Mucosa of stomach (tissue), 1 donor: ENCODE measurements at regions not wholly inside any gene's neighbourhood (a gene's known extent, or its start where the extent isn't known, plus 50 kb on each side); places are given as distances from the start of the nearest gene placed in this dataset.

Source experiments
- H3K27me3 ChIP-seq: one replicate; pipeline ENCODE4 v1.7.0; 2013; ENCODE audit warnings: mild to moderate bottlenecking, low read length; ENCODE audit not compliant: control insufficient read depth, insufficient read depth
- H3K36me3 ChIP-seq: one replicate; pipeline ENCODE4 v1.7.0; 2013; ENCODE audit warnings: low read length; ENCODE audit not compliant: control insufficient read depth, insufficient read depth
- H3K4me1 ChIP-seq: one replicate; pipeline ENCODE4 v1.7.0; 2013; ENCODE audit warnings: mild to moderate bottlenecking, low read length; ENCODE audit not compliant: control insufficient read depth, insufficient read depth
- H3K4me3 ChIP-seq: one replicate; pipeline ENCODE4 v1.7.0; 2013; ENCODE audit warnings: low read length
- H3K9ac ChIP-seq: one replicate; pipeline ENCODE4 v1.7.0; 2013; ENCODE audit warnings: mild to moderate bottlenecking, low read length, moderate library complexity
- H3K9me3 ChIP-seq: one replicate; pipeline ENCODE4 v1.7.0; 2013; ENCODE audit warnings: mild to moderate bottlenecking, low read length, moderate library complexity; ENCODE audit not compliant: control insufficient read depth
- donor health status: Pancreatic carcinoma.

DNA sequence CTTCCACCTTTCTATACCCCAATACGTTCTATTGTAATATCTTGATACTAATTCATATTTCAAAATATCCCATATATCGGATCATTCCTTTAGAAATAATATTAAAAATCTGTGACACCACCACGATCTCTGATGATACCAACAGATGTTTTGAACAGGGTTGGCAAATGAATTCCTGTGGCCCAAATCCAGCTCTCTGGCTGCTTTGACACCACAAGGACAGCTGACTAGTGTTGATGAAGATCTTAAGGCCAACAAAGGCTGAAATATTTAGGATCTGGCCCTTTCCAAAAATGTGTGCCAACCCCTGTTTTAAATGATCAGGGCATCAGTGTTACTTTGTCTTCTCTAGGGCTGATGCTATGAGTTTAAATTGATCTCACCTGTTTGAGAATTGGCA lies 380.7 kb upstream of the PFKP start:
- H3K9ac ChIP-seq: no peak overlapping the region
- H3K4me3 ChIP-seq: no peak overlapping the region
- no peaks in the 10 kb centered on the region for H3K4me1 ChIP-seq
- H3K27me3 ChIP-seq: no peaks in the 10 kb centered on the region
- H3K36me3 ChIP-seq: no peaks in the 10 kb centered on the region
- no peaks in the 10 kb centered on the region for H3K9me3 ChIP-seq

DNA sequence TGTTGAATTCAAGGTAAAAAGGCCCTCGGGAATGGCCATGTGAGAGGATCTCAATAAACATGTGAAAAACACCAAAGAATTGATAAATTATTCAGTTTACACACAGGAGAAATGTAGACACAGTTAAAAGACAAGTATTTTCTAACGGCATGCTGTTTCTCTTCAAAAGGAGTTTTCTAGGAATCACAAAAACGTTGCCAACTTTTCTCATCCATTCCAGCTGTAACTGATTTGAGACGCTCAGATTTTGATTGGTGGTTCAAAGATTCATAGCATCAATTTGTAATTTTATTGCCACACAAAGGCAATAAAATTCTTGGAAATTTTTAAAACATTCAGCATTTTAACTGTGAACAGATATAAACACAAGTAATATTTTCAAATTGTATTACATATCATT lies 384.9 kb upstream of the PFKP start:
- Histone ChIP-seq H3K9ac (no peak overlapping the region), H3K4me3 (no peak overlapping the region), H3K36me3 (no peaks in the 10 kb centered on the region), H3K9me3 (no peaks in the 10 kb centered on the region), H3K27me3 (no peaks in the 10 kb centered on the region), H3K4me1 (no peaks in the 10 kb centered on the region)

DNA sequence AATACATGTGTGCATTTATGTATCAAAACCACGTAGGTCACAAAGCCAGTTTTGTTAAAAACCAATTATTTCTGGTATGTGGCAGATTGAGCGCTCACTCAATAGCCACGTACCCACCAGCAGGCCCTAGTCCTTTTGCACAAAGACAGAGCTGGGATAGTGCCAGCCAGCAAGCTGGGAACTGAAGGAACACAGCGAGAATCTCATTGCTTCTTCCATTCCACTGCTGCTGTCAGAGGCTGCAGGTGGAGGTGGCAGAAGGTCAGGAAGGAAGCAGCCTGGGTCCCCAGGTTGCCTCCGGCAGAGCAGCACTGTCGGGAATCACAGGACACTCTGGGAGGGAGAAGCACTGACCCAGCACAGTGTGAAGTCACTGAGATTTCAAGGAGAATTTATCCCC lies 385.5 kb upstream of the PFKP start:
- Histone ChIP-seq H3K9me3 (no peaks in the 10 kb centered on the region), H3K27me3 (no peaks in the 10 kb centered on the region), H3K4me3 (no peak overlapping the region), H3K4me1 (no peaks in the 10 kb centered on the region), H3K9ac (no peak overlapping the region), H3K36me3 (no peaks in the 10 kb centered on the region)

DNA sequence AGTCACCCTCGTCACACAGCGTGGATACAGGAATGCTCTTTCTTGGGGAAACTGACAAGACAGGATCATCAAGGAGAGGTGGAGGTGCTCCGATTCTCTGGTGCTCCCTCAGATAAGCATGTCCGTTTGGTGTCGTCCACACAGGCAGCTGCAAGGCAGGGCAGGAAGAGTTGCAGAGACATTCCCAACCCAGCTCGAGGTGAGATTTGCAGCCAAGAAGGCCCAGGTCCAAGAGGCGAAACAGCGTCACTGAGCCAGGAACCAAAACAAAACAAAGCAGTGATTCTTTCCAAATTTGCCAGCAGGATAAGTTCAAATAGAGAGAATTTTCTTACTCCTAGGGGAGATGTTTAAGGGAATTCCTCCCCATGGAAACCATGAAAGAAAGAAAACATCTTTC lies 386.5 kb upstream of the PFKP start:
- Histone ChIP-seq H3K4me3 (no peak overlapping the region), H3K9ac (no peak overlapping the region), H3K9me3 (no peaks in the 10 kb centered on the region), H3K36me3 (no peaks in the 10 kb centered on the region), H3K4me1 (no peaks in the 10 kb centered on the region), H3K27me3 (no peaks in the 10 kb centered on the region)

DNA sequence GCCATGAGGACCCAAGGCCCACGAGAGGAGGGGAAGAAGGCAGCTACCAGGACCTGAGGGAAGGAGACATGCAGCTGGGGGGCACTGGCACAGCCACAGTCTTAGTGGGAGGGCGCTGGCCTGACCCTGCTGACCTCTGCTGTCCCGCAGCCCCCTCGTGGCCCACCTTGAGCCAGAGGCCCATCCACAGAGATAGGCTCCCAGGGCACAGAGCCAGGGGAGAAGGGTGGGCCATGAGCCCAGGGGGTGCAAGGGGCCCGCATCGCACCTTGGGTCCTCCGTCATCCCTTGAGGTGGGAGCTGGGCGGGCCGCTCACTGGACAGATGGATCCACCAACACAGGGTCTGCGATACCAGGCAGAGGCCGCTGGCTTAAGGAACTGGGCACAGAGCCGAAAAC lies 387.7 kb upstream of the PFKP start:
- Histone ChIP-seq H3K9me3 (no peaks in the 10 kb centered on the region), H3K27me3 (no peaks in the 10 kb centered on the region), H3K9ac (no peak overlapping the region), H3K4me1 (no peaks in the 10 kb centered on the region), H3K36me3 (no peaks in the 10 kb centered on the region), H3K4me3 (no peak overlapping the region)

DNA sequence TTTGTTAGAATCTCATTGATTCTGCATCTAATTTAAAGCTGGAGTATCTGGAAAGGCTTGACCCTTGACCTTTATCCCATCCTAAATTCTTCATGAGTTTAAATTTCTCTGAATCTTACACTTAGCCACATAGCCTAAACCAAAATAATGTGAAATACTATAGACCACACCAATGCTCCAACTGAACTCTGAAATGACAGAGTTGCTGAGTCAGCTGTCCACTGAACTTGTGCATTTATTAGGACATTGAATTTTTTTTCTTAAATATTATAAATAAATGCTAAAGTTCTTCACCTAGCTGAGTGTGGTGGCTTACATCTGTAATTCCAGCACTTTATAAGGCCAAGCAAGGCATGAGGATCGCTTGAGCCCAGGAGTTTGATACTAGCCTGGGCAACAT lies 390.9 kb upstream of the PFKP start:
- Histone ChIP-seq H3K9ac (no peak overlapping the region), H3K9me3 (no peaks in the 10 kb centered on the region)

DNA sequence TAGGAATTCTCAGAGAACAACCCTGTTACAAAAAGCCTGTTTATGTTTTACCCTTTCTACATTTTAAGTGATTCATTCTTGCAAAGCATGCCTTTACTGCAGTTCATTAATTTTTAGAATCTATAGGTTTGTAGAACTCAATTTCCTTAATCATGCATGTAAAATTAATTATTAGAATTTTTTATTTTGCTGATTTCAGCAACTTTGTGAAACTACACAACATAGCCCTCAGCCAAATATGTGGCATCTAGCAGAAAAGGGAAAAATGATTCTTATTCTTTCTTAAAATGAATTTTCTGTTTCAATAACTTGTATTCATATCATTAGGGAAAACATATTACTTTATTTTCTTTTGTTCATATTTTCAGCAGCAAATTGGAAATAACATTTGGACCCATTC lies 392.9 kb upstream of the PFKP start:
- Histone ChIP-seq H3K9ac (no peak overlapping the region), H3K4me3 (no peak overlapping the region)

More for the DNA sequence above, 390.9 kb upstream of the PFKP start:
- no peaks in the 10 kb centered on the region for H3K4me1 ChIP-seq
- no peaks in the 10 kb centered on the region for H3K27me3 ChIP-seq
- H3K36me3 ChIP-seq: no peaks in the 10 kb centered on the region
- no peak overlapping the region for H3K4me3 ChIP-seq

DNA sequence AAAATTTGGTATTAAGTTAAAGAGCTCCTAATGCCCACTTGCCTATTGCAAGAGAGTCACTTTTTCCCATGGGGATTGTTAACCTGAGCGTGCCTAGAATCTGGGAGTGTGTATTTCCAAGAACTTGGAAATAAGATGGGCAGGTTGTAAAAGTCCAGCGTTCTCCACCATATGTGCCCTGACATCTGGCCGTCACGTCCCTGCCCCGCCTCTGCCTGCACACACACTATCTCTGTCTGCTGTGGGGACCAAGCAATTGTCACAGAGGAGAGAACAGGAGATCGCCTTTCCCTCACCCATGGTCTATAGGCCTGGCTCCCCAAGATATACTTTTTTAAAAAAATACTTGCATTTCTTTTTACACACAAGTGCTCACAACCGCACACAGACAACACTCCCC lies 396.5 kb upstream of the PFKP start:
- Histone ChIP-seq H3K36me3 (no peaks in the 10 kb centered on the region), H3K27me3 (no peaks in the 10 kb centered on the region), H3K9ac (no peak overlapping the region), H3K4me3 (no peak overlapping the region), H3K4me1 (no peaks in the 10 kb centered on the region), H3K9me3 (no peaks in the 10 kb centered on the region)

More for the DNA sequence above, 392.9 kb upstream of the PFKP start:
- Histone ChIP-seq H3K36me3 (no peaks in the 10 kb centered on the region), H3K4me1 (no peaks in the 10 kb centered on the region), H3K9me3 (no peaks in the 10 kb centered on the region), H3K27me3 (no peaks in the 10 kb centered on the region)

DNA sequence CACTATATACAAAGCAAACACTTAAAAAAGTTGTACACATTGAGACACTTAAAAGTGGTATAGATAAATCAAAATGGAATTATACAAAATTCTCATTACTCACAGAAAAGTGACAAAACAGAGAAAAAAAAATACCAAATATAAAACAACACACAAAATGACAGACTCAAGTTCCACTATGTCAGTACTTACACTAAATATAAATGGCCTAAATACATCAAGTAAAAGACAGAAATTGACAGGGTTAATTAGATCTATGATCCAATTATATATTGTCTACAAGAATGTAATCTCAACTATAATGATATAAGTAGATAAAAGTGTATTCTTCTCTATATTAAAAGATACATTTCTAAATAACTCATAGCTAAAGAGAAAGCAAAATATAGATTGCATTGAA lies 401.6 kb upstream of the PFKP start:
- Histone ChIP-seq H3K36me3 (no peaks in the 10 kb centered on the region), H3K9ac (no peak overlapping the region), H3K4me3 (no peak overlapping the region), H3K4me1 (no peaks in the 10 kb centered on the region), H3K9me3 (no peaks in the 10 kb centered on the region), H3K27me3 (no peaks in the 10 kb centered on the region)

DNA sequence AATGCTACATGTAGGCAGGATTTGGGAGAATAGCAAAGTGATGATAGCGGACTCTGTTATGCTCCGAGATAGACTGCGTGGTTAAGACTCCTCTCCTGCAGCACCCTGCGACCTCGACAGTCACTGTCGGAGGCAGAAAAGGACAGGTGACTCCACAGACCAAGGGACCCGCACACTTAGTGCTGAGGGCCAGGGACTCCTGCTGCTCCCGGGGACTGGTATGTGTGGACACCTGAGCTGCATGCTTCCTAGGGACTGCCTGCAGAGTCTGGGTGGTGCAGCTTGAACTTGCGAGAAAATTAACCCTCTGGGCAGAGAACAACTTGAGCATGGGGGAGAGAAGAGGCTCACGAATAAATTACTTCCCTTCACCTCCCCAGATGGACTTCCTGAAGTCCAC lies 407.1 kb upstream of the PFKP start:
- Histone ChIP-seq H3K9ac (no peak overlapping the region), H3K9me3 (no peaks in the 10 kb centered on the region), H3K4me3 (no peak overlapping the region), H3K27me3 (no peaks in the 10 kb centered on the region), H3K4me1 (no peaks in the 10 kb centered on the region), H3K36me3 (no peaks in the 10 kb centered on the region)

DNA sequence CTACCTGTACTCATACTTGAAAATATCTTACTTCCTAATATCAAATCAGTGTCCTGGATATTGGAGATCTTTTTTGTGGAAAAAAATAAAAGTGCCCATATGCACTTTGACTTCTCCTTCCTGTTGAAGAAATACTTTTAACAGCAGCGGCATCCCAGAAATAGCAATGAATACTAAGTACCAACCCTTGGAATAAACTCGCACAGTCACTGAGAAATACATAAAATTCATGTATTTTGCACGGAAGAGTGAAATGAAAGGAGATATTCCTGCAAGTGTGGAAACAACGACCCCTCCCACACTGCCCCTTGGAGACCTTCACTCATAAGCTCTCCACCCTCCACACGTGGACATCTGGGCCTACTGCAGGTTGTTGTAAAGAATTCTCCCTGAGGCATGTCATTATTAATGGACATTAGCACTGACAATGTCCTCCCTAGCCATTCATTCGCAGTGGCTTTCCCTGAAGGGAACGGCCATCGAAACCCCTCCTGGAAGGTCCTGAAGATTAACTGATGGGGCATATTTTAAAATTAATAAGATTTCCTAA lies 407.6 kb upstream of the PFKP start:
- no peak overlapping the region for H3K4me3 ChIP-seq
- H3K4me1 ChIP-seq: no peaks in the 10 kb centered on the region
- no peaks in the 10 kb centered on the region for H3K27me3 ChIP-seq
- H3K9ac ChIP-seq: no peak overlapping the region
- no peaks in the 10 kb centered on the region for H3K36me3 ChIP-seq
- H3K9me3 ChIP-seq: no peaks in the 10 kb centered on the region

DNA sequence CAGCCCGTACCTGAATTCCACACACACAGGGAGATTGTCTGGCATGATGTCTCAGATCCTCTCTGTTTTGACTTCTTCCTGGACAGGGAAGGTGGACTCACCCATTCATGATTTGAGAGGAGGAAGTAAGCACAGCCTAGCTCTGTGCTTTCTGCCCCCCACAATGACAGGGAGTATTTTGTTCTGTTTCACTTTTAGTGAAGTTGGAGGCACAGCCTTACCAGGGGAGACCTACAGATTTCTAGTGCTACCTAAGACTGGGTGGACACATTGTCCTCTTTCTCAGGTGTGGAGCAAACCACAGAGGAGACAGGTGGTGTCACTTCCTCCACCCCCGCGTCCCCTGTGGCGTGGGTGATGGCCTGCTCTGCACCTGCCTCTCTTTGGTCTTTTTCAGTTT lies 408.6 kb upstream of the PFKP start:
- Histone ChIP-seq H3K27me3 (no peaks in the 10 kb centered on the region), H3K9me3 (no peaks in the 10 kb centered on the region), H3K4me1 (no peaks in the 10 kb centered on the region), H3K36me3 (no peaks in the 10 kb centered on the region), H3K4me3 (no peak overlapping the region), H3K9ac (no peak overlapping the region)

DNA sequence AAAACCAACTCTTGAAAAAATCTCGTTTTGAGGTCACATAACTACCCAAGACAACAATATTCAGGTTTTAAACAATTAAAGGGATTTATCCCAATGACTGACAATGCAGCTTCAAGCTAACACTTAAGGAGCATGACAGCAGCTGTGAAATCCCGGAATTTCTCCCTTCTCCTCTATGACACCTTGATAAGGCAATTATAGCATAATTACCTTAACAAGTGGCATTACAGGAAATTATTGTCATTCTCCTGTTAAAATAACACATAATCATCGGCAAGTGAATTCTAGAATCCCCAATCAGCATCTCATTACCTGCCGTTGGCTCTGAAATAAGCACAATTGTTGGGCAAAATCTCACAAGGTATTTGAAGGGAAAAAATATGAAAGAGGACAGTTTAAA lies 417.0 kb upstream of the PFKP start:
- Histone ChIP-seq H3K27me3 (no peaks in the 10 kb centered on the region), H3K4me1 (no peaks in the 10 kb centered on the region), H3K9me3 (no peaks in the 10 kb centered on the region)

More for the DNA sequence above, 417.0 kb upstream of the PFKP start:
- Histone ChIP-seq H3K4me3 (no peak overlapping the region), H3K9ac (no peak overlapping the region), H3K36me3 (no peaks in the 10 kb centered on the region)
